Stomach (tissue), 8 donors: ENCODE measurements at regions not wholly inside any gene's neighbourhood (a gene's known extent, or its start where the extent isn't known, plus 50 kb on each side); places are given as distances from the start of the nearest gene placed in this dataset.

Source experiments
- DNase-seq, 2 donors: peaks; one replicate each; pipeline versions ENCODE4 v3.0.0 to v3.0.0-alpha.2; 2013 to 2019
- H3K27ac ChIP-seq, 5 donors: fragments of 200-600 bp in 4 of 5; sonication (generic) in 4 of 5; one replicate each; pipeline ENCODE4 v1.5.1; 2013 to 2019; ENCODE audit warnings: mild to moderate bottlenecking in 1 of 5, moderate library complexity in 1 of 5
- H3K27me3 ChIP-seq, 3 donors: fragments of 200-600 bp; sonication (generic); one replicate each; pipeline ENCODE4 v1.5.1; 2017 to 2019; ENCODE audit warnings: mixed run types in 1 of 3
- H3K36me3 ChIP-seq, 4 donors: fragments of 200-600 bp; sonication (generic); 1 replicate in 3 of 4; 2 replicates in 1 of 4; pipeline ENCODE4 v1.5.1; 2016 to 2019
- H3K4me1 ChIP-seq, 4 donors: fragments of 200-600 bp; sonication (generic); one replicate each; pipeline ENCODE4 v1.5.1; 2016 to 2019
- H3K4me3 ChIP-seq, 4 donors: fragments of 200-600 bp; sonication (generic) in 3 of 4; one replicate each; pipeline ENCODE4 v1.5.1; 2016 to 2019; ENCODE audit warnings: mild to moderate bottlenecking in 1 of 4
- H3K9me3 ChIP-seq, 4 donors: fragments of 200-600 bp; sonication (generic); one replicate each; pipeline ENCODE4 v1.5.1; 2016 to 2019
- CTCF ChIP-seq, 7 experiments: fragments of 450-650 bp in 4 of 7; fragments of 200-600 bp in 3 of 7; sonication (generic) in 3 of 7; IDR thresholded peaks; one replicate each; pipeline ENCODE4 v1.5.1; 2016 to 2019; ENCODE audit warnings: antibody characterized with exemption in 7 of 7, control low read depth in 2 of 7, mild to moderate bottlenecking in 1 of 7
- EP300 ChIP-seq: sonication (generic); formaldehyde crosslinking; IDR thresholded peaks from one replicate; pipeline ENCODE4 v1.6.1; 2017; ENCODE audit warnings: antibody characterized with exemption
- POLR2A ChIP-seq, 4 donors: fragments of 450-650 bp; IDR thresholded peaks; one replicate each; pipeline ENCODE4 v1.6.1; 2016; ENCODE audit warnings: antibody characterized with exemption in 4 of 4, control low read depth in 2 of 4, mild to moderate bottlenecking in 1 of 4, moderate library complexity in 1 of 4
- POLR2AphosphoS5 ChIP-seq, 3 donors: sonication (generic); formaldehyde crosslinking; IDR thresholded peaks; one replicate each; pipeline ENCODE4 v1.6.1; 2016; ENCODE audit warnings: antibody characterized with exemption in 3 of 3
- WGBS, 5 donors: extraction: QIAGEN DNeasy Blood & Tissue Kit in 3 of 5; methylation state at CpG; one replicate each; pipeline versions ENCODE4 v1.1.5 to v1.1.7; 2013 to 2018; 5-methylcytosine and 5-hydroxymethylcytosine counted together
- intact Hi-C: fragments of 100-400 bp; cut with DNase I; formaldehyde crosslinking; loops from one replicate; pipeline ENCODE4 v1.15.1; 2023; ENCODE audit warnings: low total_unique reads
- donor health status: healthy with polysubstance abuse.
- donor health status: Bipolar disorder and iron deficiency.
- donor health status: healthy.

GRCh38 chr15:88719654-88720053 is 80.8 kb downstream of the ISG20 start:
- H3K27ac ChIP-seq: no peak overlapping the region
- intact Hi-C loops: no loop called here
- no peak for DNase-seq
- TF ChIP-seq EP300 (no peak), CTCF (IDR thresholded peaks at IDR 0.05) (no peak), POLR2AphosphoS5 (IDR thresholded peaks at IDR 0.05) (no peak), POLR2A (IDR thresholded peaks at IDR 0.05) (no peak)
- H3K4me3 ChIP-seq: no peak overlapping the region
- no peaks in the 10 kb centered on the region for H3K36me3 ChIP-seq
- H3K9me3 ChIP-seq: no peaks in the 10 kb centered on the region
- peaks cover 0 to 19% (median 0%) of the 10 kb centered on the region in 3 donors for H3K27me3 ChIP-seq
- 86 to 90% (median 89%) methylated on average over 7 of the region's 7 CpGs for WGBS, 5 donors
- no peaks in the 10 kb centered on the region for H3K4me1 ChIP-seq

- no peaks in the 10 kb centered on the region for H3K9me3 ChIP-seq
- peaks cover 0 to 4% (median 0%) of the 10 kb centered on the region in 3 donors for H3K27me3 ChIP-seq
- 57 to 66% (median 58%) methylated on average over 6 of the region's 6 CpGs for WGBS, 5 donors
- H3K4me1 ChIP-seq: no peaks in the 10 kb centered on the region
- H3K27ac ChIP-seq: no peak overlapping the region
- H3K4me3 ChIP-seq: no peak overlapping the region
- no peak for DNase-seq
- H3K36me3 ChIP-seq: no peaks in the 10 kb centered on the region
- intact Hi-C loops: no loop called here
- no peak for TF ChIP-seq CTCF (IDR thresholded peaks at IDR 0.05)
- TF ChIP-seq POLR2AphosphoS5 (IDR thresholded peaks at IDR 0.05): no peak
- TF ChIP-seq POLR2A (IDR thresholded peaks at IDR 0.05): no peak
- no peak for TF ChIP-seq EP300
Observed at GRCh38 chr15:88725305-88726210, 77.7 kb upstream of the ACAN start.

GRCh38 chr15:88727439-88727838 is 75.8 kb upstream of the ACAN start:
- H3K9me3 ChIP-seq: peaks cover 0 to under 1% (median 0%) of the 10 kb centered on the region in 4 donors
- WGBS, 5 donors: 36 to 61% (median 52%) methylated on average over 5 of the region's 5 CpGs
- intact Hi-C loops: no loop called here
- no peaks in the 10 kb centered on the region for H3K4me1 ChIP-seq
- peak in 1 of 2 donors; percentile 76 for DNase-seq
- TF ChIP-seq EP300 (no peak), CTCF (IDR thresholded peaks at IDR 0.05) (no peak), POLR2A (IDR thresholded peaks at IDR 0.05) (no peak), POLR2AphosphoS5 (IDR thresholded peaks at IDR 0.05) (no peak)
- H3K36me3 ChIP-seq: no peaks in the 10 kb centered on the region
- H3K4me3 ChIP-seq: no peak overlapping the region
- no peak overlapping the region for H3K27ac ChIP-seq
- peaks cover 0 to 4% (median 0%) of the 10 kb centered on the region in 3 donors for H3K27me3 ChIP-seq

GRCh38 chr15:88729581-88729980 is 73.7 kb upstream of the ACAN start:
- intact Hi-C loops: no loop called here
- Histone ChIP-seq H3K4me3 (no peak overlapping the region), H3K27ac (no peak overlapping the region), H3K36me3 (no peaks in the 10 kb centered on the region), H3K4me1 (no peaks in the 10 kb centered on the region), H3K9me3 (peaks cover 0 to 9% (median 0%) of the 10 kb centered on the region in 4 donors), H3K27me3 (peaks cover 0 to 4% (median 0%) of the 10 kb centered on the region in 3 donors)
- TF ChIP-seq EP300 (no peak), CTCF (IDR thresholded peaks at IDR 0.05) (no peak), POLR2AphosphoS5 (IDR thresholded peaks at IDR 0.05) (no peak), POLR2A (IDR thresholded peaks at IDR 0.05) (no peak)
- WGBS, 5 donors: 58 to 80% (median 70%) methylated on average over 2 of the region's 2 CpGs
- no peak for DNase-seq
